GM18951 (cell line): ENCODE measurements at regions not wholly inside any gene's neighbourhood (a gene's known extent, or its start where the extent isn't known, plus 50 kb on each side); places are given as distances from the start of the nearest gene placed in this dataset.

Source experiments
- POLR2A ChIP-seq: IDR thresholded peaks from 4 replicates; pipeline ENCODE4 v1.6.1; 2011; ENCODE audit warnings: mild to moderate bottlenecking; ENCODE audit not compliant: insufficient read length, insufficient read depth; ENCODE audit errors: extremely low read depth
- in situ Hi-C: fragments of 300-500 bp; cut with MboI; formaldehyde crosslinking; loops from one replicate; pipeline ENCODE4 v1.12.0; 2022; ENCODE audit warnings: low sequenced_read_pairs, mixed read lengths, inconsistent platforms; ENCODE audit not compliant: unreplicated experiment

DNA sequence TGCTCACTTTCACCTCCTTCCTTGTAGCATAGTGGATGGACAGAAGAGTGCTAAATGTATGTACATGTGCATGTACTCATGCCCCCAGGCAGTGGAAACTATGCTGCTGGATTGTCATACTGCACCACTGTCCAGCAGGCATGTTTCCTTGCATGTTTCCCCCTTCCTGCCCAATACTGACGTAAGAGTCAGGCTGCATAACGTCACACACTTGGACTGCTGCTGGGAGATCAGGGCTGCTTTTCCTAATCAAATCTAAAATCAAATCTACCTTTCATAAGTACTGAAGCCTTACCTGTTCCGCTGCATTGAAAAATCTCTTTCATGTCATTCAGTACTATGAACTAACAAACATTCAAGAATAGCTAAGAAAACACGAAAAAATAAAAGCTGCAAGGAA is 67.9 kb upstream of the ROBO1 start:
- in situ Hi-C loops: no loop called here
- no peak for TF ChIP-seq POLR2A

DNA sequence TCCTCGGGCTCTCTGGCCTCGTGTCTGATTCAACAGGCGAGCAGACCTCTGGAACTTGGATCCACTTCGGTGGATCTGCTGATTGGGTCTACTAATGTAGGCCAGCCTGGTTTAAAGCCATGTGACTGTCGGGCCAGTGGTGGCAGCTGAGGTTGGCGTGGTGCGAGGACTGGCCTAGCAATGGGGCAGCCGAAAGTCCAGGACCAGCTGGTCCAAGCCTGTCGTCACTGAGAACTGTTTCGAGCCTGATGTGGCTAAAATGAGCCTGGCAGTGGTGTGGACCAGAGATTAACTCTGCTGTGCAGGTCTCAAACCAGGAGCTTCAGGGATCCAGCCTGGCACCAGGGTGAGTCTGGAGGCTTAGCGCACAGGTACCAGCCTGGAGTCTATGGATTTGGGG is 56.4 kb upstream of the ROBO1 start:
- in situ Hi-C loops: no loop called here
- TF ChIP-seq POLR2A: no peak

DNA sequence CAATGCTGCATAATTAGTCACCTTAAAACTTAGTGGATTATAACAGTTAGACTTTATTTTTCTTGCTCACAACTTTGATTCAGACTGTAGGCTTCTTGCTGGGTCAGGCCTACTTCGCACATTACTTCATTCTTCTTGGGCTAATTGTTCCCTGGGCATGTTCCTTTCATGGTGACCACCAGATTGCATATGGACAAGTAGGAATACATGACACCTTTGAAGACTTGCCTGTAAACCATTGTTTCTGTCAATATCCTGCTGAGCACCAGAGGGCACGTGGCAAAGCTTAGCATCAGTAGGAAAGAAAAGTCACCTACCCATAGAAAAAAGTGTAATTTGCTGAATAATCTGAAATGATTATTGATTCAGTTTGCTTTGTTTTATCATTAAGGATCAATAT is 54.3 kb upstream of the ROBO1 start:
- in situ Hi-C loops: no loop called here
- TF ChIP-seq POLR2A: no peak

DNA sequence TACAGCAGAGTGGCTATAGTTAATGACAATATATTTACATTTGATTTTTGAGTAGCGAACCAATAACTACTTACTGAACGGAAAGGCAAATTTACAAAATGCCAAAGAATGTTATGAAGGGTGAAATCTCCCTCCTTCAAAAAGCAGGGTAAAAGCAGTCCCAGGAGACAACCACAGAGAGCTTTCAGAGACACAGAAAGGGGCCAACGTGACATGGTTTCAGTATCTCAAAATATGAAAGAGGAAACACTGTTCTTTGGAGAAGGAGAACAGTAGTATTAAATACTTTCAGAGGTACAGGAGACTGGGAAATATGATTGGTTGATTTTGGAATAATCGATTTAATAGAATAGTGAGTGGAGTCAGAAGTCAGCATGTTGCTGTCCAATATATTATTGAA is 52.3 kb upstream of the ROBO1 start:
- TF ChIP-seq POLR2A: no peak
- in situ Hi-C loops: no loop called here

DNA sequence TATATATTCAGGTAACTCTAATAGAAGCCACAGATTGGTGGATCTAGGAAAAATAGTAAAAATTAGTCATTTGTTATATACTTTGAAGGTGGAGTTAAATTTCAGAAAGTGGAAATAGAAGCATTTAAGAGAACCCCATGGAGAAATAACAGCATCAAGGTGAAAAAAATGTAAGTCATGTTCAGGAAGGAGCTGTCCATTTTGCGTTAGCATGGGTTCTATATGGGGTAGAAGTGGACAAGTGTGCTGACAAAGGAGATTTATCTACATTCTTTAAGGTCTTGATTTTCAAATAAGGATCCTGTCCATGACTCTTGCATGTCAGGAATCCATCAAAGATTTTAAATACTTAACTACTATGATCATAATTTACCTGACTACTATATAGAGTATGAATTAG is 50.2 kb upstream of the ROBO1 start:
- in situ Hi-C loops: no loop called here

More for the DNA sequence above, 50.2 kb upstream of the ROBO1 start:
- TF ChIP-seq POLR2A: no peak
